ENCODE measurements at regions not wholly inside any gene's neighbourhood (a gene's known extent, or its start where the extent isn't known, plus 50 kb on each side); places are given as distances from the start of the nearest gene placed in this dataset.

- TF ChIP-seq, protein P1, sequence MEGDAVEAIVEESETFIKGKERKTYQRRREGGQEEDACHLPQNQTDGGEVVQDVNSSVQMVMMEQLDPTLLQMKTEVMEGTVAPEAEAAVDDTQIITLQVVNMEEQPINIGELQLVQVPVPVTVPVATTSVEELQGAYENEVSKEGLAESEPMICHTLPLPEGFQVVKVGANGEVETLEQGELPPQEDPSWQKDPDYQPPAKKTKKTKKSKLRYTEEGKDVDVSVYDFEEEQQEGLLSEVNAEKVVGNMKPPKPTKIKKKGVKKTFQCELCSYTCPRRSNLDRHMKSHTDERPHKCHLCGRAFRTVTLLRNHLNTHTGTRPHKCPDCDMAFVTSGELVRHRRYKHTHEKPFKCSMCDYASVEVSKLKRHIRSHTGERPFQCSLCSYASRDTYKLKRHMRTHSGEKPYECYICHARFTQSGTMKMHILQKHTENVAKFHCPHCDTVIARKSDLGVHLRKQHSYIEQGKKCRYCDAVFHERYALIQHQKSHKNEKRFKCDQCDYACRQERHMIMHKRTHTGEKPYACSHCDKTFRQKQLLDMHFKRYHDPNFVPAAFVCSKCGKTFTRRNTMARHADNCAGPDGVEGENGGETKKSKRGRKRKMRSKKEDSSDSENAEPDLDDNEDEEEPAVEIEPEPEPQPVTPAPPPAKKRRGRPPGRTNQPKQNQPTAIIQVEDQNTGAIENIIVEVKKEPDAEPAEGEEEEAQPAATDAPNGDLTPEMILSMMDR (IDR thresholded peaks at IDR 0.05; ENCODE audit: poor library complexity, severe bottlenecking) = no peak
- TF ChIP-seq EP300 (conservative IDR thresholded peaks at IDR 0.05; ENCODE audit: poor library complexity, severe bottlenecking) (no peak), EZH2 (IDR thresholded peaks at IDR 0.05; ENCODE audit: borderline replicate concordance, insufficient read depth, low read length, poor library complexity, severe bottlenecking) (no peak), TAF1 (IDR thresholded peaks at IDR 0.05; ENCODE audit: low read depth) (no peak), POLR2AphosphoS5 (IDR thresholded peaks at IDR 0.05) (no peak), RAD21 (conservative IDR thresholded peaks at IDR 0.05) (no peak)
- TF ChIP-seq, protein P2, sequence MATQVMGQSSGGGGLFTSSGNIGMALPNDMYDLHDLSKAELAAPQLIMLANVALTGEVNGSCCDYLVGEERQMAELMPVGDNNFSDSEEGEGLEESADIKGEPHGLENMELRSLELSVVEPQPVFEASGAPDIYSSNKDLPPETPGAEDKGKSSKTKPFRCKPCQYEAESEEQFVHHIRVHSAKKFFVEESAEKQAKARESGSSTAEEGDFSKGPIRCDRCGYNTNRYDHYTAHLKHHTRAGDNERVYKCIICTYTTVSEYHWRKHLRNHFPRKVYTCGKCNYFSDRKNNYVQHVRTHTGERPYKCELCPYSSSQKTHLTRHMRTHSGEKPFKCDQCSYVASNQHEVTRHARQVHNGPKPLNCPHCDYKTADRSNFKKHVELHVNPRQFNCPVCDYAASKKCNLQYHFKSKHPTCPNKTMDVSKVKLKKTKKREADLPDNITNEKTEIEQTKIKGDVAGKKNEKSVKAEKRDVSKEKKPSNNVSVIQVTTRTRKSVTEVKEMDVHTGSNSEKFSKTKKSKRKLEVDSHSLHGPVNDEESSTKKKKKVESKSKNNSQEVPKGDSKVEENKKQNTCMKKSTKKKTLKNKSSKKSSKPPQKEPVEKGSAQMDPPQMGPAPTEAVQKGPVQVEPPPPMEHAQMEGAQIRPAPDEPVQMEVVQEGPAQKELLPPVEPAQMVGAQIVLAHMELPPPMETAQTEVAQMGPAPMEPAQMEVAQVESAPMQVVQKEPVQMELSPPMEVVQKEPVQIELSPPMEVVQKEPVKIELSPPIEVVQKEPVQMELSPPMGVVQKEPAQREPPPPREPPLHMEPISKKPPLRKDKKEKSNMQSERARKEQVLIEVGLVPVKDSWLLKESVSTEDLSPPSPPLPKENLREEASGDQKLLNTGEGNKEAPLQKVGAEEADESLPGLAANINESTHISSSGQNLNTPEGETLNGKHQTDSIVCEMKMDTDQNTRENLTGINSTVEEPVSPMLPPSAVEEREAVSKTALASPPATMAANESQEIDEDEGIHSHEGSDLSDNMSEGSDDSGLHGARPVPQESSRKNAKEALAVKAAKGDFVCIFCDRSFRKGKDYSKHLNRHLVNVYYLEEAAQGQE (IDR thresholded peaks at IDR 0.05; ENCODE audit: borderline replicate concordance) = no peak
Observed at GRCh38 chr3:168617658-168618057, 521.9 kb upstream of the GOLIM4 start.
